ENCODE measurements at regions not wholly inside any gene's neighbourhood (a gene's known extent, or its start where the extent isn't known, plus 50 kb on each side); places are given as distances from the start of the nearest gene placed in this dataset.

- no peak for TF ChIP-seq CTCF (conservative IDR thresholded peaks at IDR 0.05; ENCODE audit: low read length)
- no peak for TF ChIP-seq EZH2phosphoT487 (IDR thresholded peaks at IDR 0.05; ENCODE audit: borderline replicate concordance, low read depth, low read length)
These were observed 1950.8 kb upstream of the PIK3C3 start for GRCh38 chr18:40004246-40004645.
